NCI-H748 (cell line): ENCODE measurements at regions not wholly inside any gene's neighbourhood (a gene's known extent, or its start where the extent isn't known, plus 50 kb on each side); places are given as distances from the start of the nearest gene placed in this dataset.

Experiments
- DNase-seq: peaks from one replicate; lab custom pipeline; 2025; ENCODE audit not compliant: unreplicated experiment; lab: John Stamatoyannopoulos, UW

- no peak for DNase-seq
Observed at GRCh38 chr11:127066401-127067090, 66.0 kb upstream of the KIRREL3 start.

GRCh38 chr11:127063241-127063640, 62.7 kb upstream of the KIRREL3 start:
- DNase-seq = no peak

GRCh38 chr11:127061947-127062346, 61.4 kb upstream of the KIRREL3 start:
- DNase-seq = peak; percentile 15

- no peak for DNase-seq
Observed at GRCh38 chr11:127059750-127060149, 59.2 kb upstream of the KIRREL3 start.

- DNase-seq = no peak
Observed at GRCh38 chr11:127059286-127059685, 58.7 kb upstream of the KIRREL3 start.

GRCh38 chr11:127058524-127058923, 58.0 kb upstream of the KIRREL3 start:
- peak; percentile 22 for DNase-seq

- DNase-seq = peak; percentile 68
Observed at GRCh38 chr11:127057126-127057525, 56.6 kb upstream of the KIRREL3 start.

GRCh38 chr11:127056338-127056971, 55.9 kb upstream of the KIRREL3 start:
- DNase-seq = no peak

- no peak for DNase-seq
Observed at GRCh38 chr11:127055236-127055635, 54.7 kb upstream of the KIRREL3 start.

- DNase-seq = no peak
Observed at GRCh38 chr11:127054153-127054552, 53.6 kb upstream of the KIRREL3 start.

- no peak for DNase-seq
Observed at GRCh38 chr11:127052404-127052803, 51.8 kb upstream of the KIRREL3 start.
